CD14-positive monocyte (primary cell): ENCODE measurements at regions not wholly inside any gene's neighbourhood (a gene's known extent, or its start where the extent isn't known, plus 50 kb on each side); places are given as distances from the start of the nearest gene placed in this dataset.

Experiments
- DNase-seq, 3 donors: peaks; one replicate each; pipeline ENCODE4 v3.0.0-alpha.2; 2011 to 2022
- H2AFZ ChIP-seq: 2 replicates; pipeline ENCODE4 v1.6.0; 2012; ENCODE audit warnings: mild to moderate bottlenecking, low read depth, low read length, inconsistent platforms; ENCODE audit not compliant: insufficient read depth, poor library complexity, severe bottlenecking
- H3K27ac ChIP-seq, 2 donors: 1 replicate in 1 of 2; 2 replicates in 1 of 2; pipeline ENCODE4 v1.5.1; 2012 to 2013; ENCODE audit warnings: low read length in 2 of 2, control low read depth in 1 of 2, inconsistent platforms in 1 of 2, low read depth in 1 of 2, mild to moderate bottlenecking in 1 of 2
- H3K27me3 ChIP-seq, 2 donors: one replicate each; pipeline versions ENCODE4 v1.6.0 to v1.6.1; 2011 to 2013; ENCODE audit warnings: low read length in 2 of 2; ENCODE audit not compliant: control insufficient read depth in 2 of 2, insufficient read depth in 2 of 2
- H3K36me3 ChIP-seq, 2 donors: replicated peaks in 1 of 2; 1 replicate in 1 of 2; 2 replicates in 1 of 2; pipeline versions ENCODE4 v1.5.1 to v1.6.1; 2012 to 2013; ENCODE audit warnings: low read length in 2 of 2, control low read depth in 1 of 2, inconsistent platforms in 1 of 2, mild to moderate bottlenecking in 1 of 2; ENCODE audit not compliant: insufficient read depth in 2 of 2, control insufficient read depth in 1 of 2
- H3K4me1 ChIP-seq, 2 donors: 1 replicate in 1 of 2; 2 replicates in 1 of 2; pipeline versions ENCODE4 v1.5.1 to v1.6.1; 2012 to 2013; ENCODE audit warnings: low read length in 2 of 2, control low read depth in 1 of 2, inconsistent platforms in 1 of 2, mild to moderate bottlenecking in 1 of 2, moderate library complexity in 1 of 2; ENCODE audit not compliant: insufficient read depth in 2 of 2, control insufficient read depth in 1 of 2
- H3K4me2 ChIP-seq: replicated peaks from 2 replicates; pipeline ENCODE3; 2012; ENCODE audit warnings: low read length, moderate library complexity, mild to moderate bottlenecking; ENCODE audit not compliant: poor library complexity, severe bottlenecking; ENCODE audit errors: extremely low read depth
- H3K4me3 ChIP-seq, 3 experiments: fragments of 200-600 bp in 1 of 3; sonication (generic) in 1 of 3; replicated peaks in 1 of 3; 1 replicate in 2 of 3; 2 replicates in 1 of 3; pipeline ENCODE4 v1.5.1; 2011 to 2013; ENCODE audit warnings: low read length in 3 of 3, mild to moderate bottlenecking in 3 of 3, control low read depth in 2 of 3, low read depth in 2 of 3, inconsistent platforms in 1 of 3, moderate library complexity in 1 of 3
- H3K79me2 ChIP-seq: 2 replicates; pipeline ENCODE4 v1.6.0; 2012; ENCODE audit warnings: mild to moderate bottlenecking, control low read depth, inconsistent platforms, low read length, moderate library complexity; ENCODE audit not compliant: insufficient read depth
- H3K9ac ChIP-seq: 2 replicates; pipeline ENCODE4 v1.6.0; 2017; ENCODE audit warnings: low read length, mild to moderate bottlenecking; ENCODE audit not compliant: insufficient read depth, poor library complexity, severe bottlenecking
- H3K9me3 ChIP-seq, 2 donors: replicated peaks in 1 of 2; 1 replicate in 1 of 2; 2 replicates in 1 of 2; pipeline versions ENCODE4 v1.5.1 to v1.6.1; 2012 to 2013; ENCODE audit warnings: low read length in 2 of 2, control low read depth in 1 of 2; ENCODE audit not compliant: control insufficient read depth in 1 of 2, insufficient read depth in 1 of 2
- H4K20me1 ChIP-seq: 2 replicates; pipeline ENCODE4 v1.6.0; 2012; ENCODE audit warnings: mild to moderate bottlenecking, low read length, control low read depth, moderate library complexity; ENCODE audit not compliant: insufficient read depth
- H3K27ac Mint-ChIP-seq, 7 donors: one replicate each; pipeline ENCODE4 v1.8.0; 2020; ENCODE audit warnings: mild to moderate bottlenecking in 7 of 7, mixed read lengths in 7 of 7, moderate library complexity in 6 of 7, inconsistent platforms in 2 of 7
- H3K27me3 Mint-ChIP-seq, 3 donors: one replicate each; pipeline ENCODE4 v1.8.0; 2021 to 2022; ENCODE audit warnings: low read depth in 3 of 3, mild to moderate bottlenecking in 3 of 3, mixed read lengths in 3 of 3, moderate library complexity in 3 of 3, inconsistent platforms in 1 of 3
- H3K36me3 Mint-ChIP-seq, 2 donors: one replicate each; pipeline ENCODE4 v1.8.0; 2020; ENCODE audit warnings: mixed read lengths in 2 of 2, inconsistent platforms in 1 of 2, mild to moderate bottlenecking in 1 of 2
- H3K4me1 Mint-ChIP-seq: one replicate; pipeline ENCODE4 v1.8.0; 2020; ENCODE audit warnings: mild to moderate bottlenecking, mixed read lengths
- H3K4me3 Mint-ChIP-seq, 2 donors: one replicate each; pipeline ENCODE4 v1.8.0; 2020; ENCODE audit warnings: mild to moderate bottlenecking in 2 of 2, mixed read lengths in 2 of 2, moderate library complexity in 1 of 2
- H3K9me3 Mint-ChIP-seq, 7 donors: one replicate each; pipeline ENCODE4 v1.8.0; 2020 to 2022; ENCODE audit warnings: mixed read lengths in 7 of 7, mild to moderate bottlenecking in 6 of 7, moderate library complexity in 6 of 7, inconsistent platforms in 2 of 7
- CTCF ChIP-seq: fragments of 200-600 bp; IDR thresholded peaks from one replicate; pipeline ENCODE4 v1.8.0; 2022; ENCODE audit warnings: antibody characterized with exemption, mild to moderate bottlenecking
- WGBS: methylation state at CpG from one replicate; pipeline ENCODE4 v1.1.5; 2013; ENCODE audit warnings: missing lambda C conversion rate; ENCODE audit not compliant: insufficient coverage; 5-methylcytosine and 5-hydroxymethylcytosine counted together
- intact Hi-C, 2 donors: fragments of 100-400 bp; cut with micrococcal nuclease; formaldehyde crosslinking; loops; one replicate each; pipeline versions ENCODE4 v1.15.0 to v1.15.1; 2023

- Mint-ChIP-seq H3K4me1 (peaks cover 36% of the 10 kb centered on the region), H3K36me3 (no peaks in the 10 kb centered on the region), H3K9me3 (peaks cover 0 to 8% (median 1%) of the 10 kb centered on the region in 7 donors), H3K27ac (peak overlapping the region in 2 of 7 donors; percentile 10 to 20), H3K4me3 (no peak overlapping the region), H3K27me3 (peaks cover 0 to 3% (median 3%) of the 10 kb centered on the region in 3 donors)
- no peak for TF ChIP-seq CTCF
- peaks cover 10 to 17% of the 10 kb centered on the region in 2 donors for H3K4me1 ChIP-seq
- intact Hi-C loops, result no loop called here
- no peak for DNase-seq
- H3K9ac ChIP-seq, result no peak overlapping the region
- no peak overlapping the region for H2AFZ ChIP-seq
- no peak overlapping the region for H3K27ac ChIP-seq
- H3K9me3 ChIP-seq, result no peaks in the 10 kb centered on the region
- H3K4me3 ChIP-seq, result no peak overlapping the region
- WGBS, result 86% methylated on average over 3 of the region's 4 CpGs
- no peaks in the 10 kb centered on the region for H3K36me3 ChIP-seq
- H4K20me1 ChIP-seq, result no peaks in the 10 kb centered on the region
- H3K27me3 ChIP-seq, result no peaks in the 10 kb centered on the region
- H3K79me2 ChIP-seq, result no peaks in the 10 kb centered on the region
- no peak overlapping the region for H3K4me2 ChIP-seq
These were observed 142.4 kb downstream of the HSD17B3 start for GRCh38 chr9:96159596-96159995.

GRCh38 chr9:96158909-96159575 lies 142.9 kb downstream of the HSD17B3 start:
- H3K27me3 Mint-ChIP-seq, result peaks cover 0 to 3% (median 3%) of the 10 kb centered on the region in 3 donors
- no peak for TF ChIP-seq CTCF
- H3K4me3 ChIP-seq, result no peak overlapping the region
- H3K36me3 ChIP-seq, result no peaks in the 10 kb centered on the region
- H3K4me2 ChIP-seq, result no peak overlapping the region
- H3K27ac ChIP-seq, result no peak overlapping the region
- H3K79me2 ChIP-seq, result no peaks in the 10 kb centered on the region
- peaks cover 0 to 8% (median 1%) of the 10 kb centered on the region in 7 donors for H3K9me3 Mint-ChIP-seq
- no peaks in the 10 kb centered on the region for H3K36me3 Mint-ChIP-seq
- no peak overlapping the region for H3K4me3 Mint-ChIP-seq
- intact Hi-C loops, result no loop called here
- no peaks in the 10 kb centered on the region for H3K9me3 ChIP-seq
- peaks cover 36% of the 10 kb centered on the region for H3K4me1 Mint-ChIP-seq
- H4K20me1 ChIP-seq, result no peaks in the 10 kb centered on the region
- no peak overlapping the region for H2AFZ ChIP-seq
- WGBS, result 20% methylated on average over 1 of the region's 9 CpGs
- DNase-seq, result peak in 1 of 3 donors; percentile 41
- no peak overlapping the region for H3K9ac ChIP-seq
- no peaks in the 10 kb centered on the region for H3K27me3 ChIP-seq
- peak overlapping the region in 3 of 7 donors; percentile 10 to 44 (median 20) for H3K27ac Mint-ChIP-seq
- H3K4me1 ChIP-seq, result peaks cover 10 to 16% of the 10 kb centered on the region in 2 donors
